Hematopoietic multipotent progenitor cell treated with erythropoietin and hydrocortisone succinate and interleukin-3 and kit ligand, for 17 days (in vitro differentiated cells): ENCODE measurements at regions not wholly inside any gene's neighbourhood (a gene's known extent, or its start where the extent isn't known, plus 50 kb on each side); places are given as distances from the start of the nearest gene placed in this dataset.
"Not testable (repeated sequence)": the region's sequence is repeated elsewhere in the genome, so short reads cannot be mapped to it uniquely, and the experiment has no call there.

ENCODE experiments used
- DNase-seq: peaks from one replicate; pipeline ENCODE4 v3.0.0-alpha.2; 2015; ENCODE audit warnings: low spot score

- DNase-seq, result no peak
Observed at GRCh38 chr4:54403700-54404453, 174.8 kb downstream of the PDGFRA start.

- DNase-seq, result not testable (repeated sequence)
Observed at GRCh38 chr4:54409270-54409817, 180.3 kb downstream of the PDGFRA start.

GRCh38 chr4:54414545-54414944, 185.5 kb downstream of the PDGFRA start:
- DNase-seq, result no peak

- no peak for DNase-seq
Observed at GRCh38 chr4:54417476-54417875, 188.4 kb downstream of the PDGFRA start.

GRCh38 chr4:54418468-54418867, 189.4 kb downstream of the PDGFRA start:
- no peak for DNase-seq

- DNase-seq, result no peak
Observed at GRCh38 chr4:54423066-54423465, 194.0 kb downstream of the PDGFRA start.

- DNase-seq, result no peak
Observed at GRCh38 chr4:54427826-54428225, 198.7 kb downstream of the PDGFRA start.

- DNase-seq, result no peak
Observed at GRCh38 chr4:54428940-54429339, 199.8 kb downstream of the PDGFRA start.

- DNase-seq, result peak; percentile 24
Observed at GRCh38 chr4:54433686-54434085, 204.6 kb downstream of the PDGFRA start.

- no peak for DNase-seq
Observed at GRCh38 chr4:54439831-54440243, 210.7 kb downstream of the PDGFRA start.

GRCh38 chr4:54440394-54441136, 211.5 kb downstream of the PDGFRA start:
- DNase-seq, result peak; percentile 38

- DNase-seq, result no peak
Observed at GRCh38 chr4:54445866-54446265, 211.9 kb upstream of the KIT start.

- DNase-seq, result no peak
Observed at GRCh38 chr4:54446581-54446980, 211.2 kb upstream of the KIT start.

GRCh38 chr4:54447304-54447703, 210.5 kb upstream of the KIT start:
- no peak for DNase-seq

GRCh38 chr4:54449999-54450398, 207.8 kb upstream of the KIT start:
- no peak for DNase-seq

- not testable (repeated sequence) for DNase-seq
Observed at GRCh38 chr4:54466960-54467359, 190.8 kb upstream of the KIT start.

GRCh38 chr4:54473077-54473545, 184.6 kb upstream of the KIT start:
- DNase-seq, result peak; percentile 89

GRCh38 chr4:54473798-54474197, 184.0 kb upstream of the KIT start:
- peak; percentile 58 for DNase-seq

GRCh38 chr4:54475546-54475945, 182.2 kb upstream of the KIT start:
- no peak for DNase-seq

GRCh38 chr4:54482529-54483200, 175.1 kb upstream of the KIT start:
- DNase-seq, result peak; percentile 37

- no peak for DNase-seq
Observed at GRCh38 chr4:54484383-54484782, 173.4 kb upstream of the KIT start.

GRCh38 chr4:54487491-54487890, 170.3 kb upstream of the KIT start:
- DNase-seq, result no peak
